Lower lobe of right lung (tissue), 2 donors: ENCODE measurements at regions not wholly inside any gene's neighbourhood (a gene's known extent, or its start where the extent isn't known, plus 50 kb on each side); places are given as distances from the start of the nearest gene placed in this dataset.

ENCODE experiments used
- ATAC-seq, 2 donors: fragments of 200-7000 bp; cut with Tn5 transposase; one replicate each; pipeline ENCODE4 v1.9.1; 2020 to 2022; ENCODE audit warnings: mild to moderate bottlenecking in 2 of 2, moderate library complexity in 2 of 2
- DNase-seq: peaks from one replicate; pipeline ENCODE4 v3.0.0-alpha.2; 2020
- H3K27ac ChIP-seq: fragments of 200-600 bp; one replicate; pipeline ENCODE4 v1.8.0; 2022
- H3K27me3 ChIP-seq: fragments of 200-600 bp; one replicate; pipeline ENCODE4 v1.8.0; 2022; ENCODE audit warnings: low read depth
- H3K36me3 ChIP-seq: fragments of 200-600 bp; one replicate; pipeline ENCODE4 v1.8.0; 2022; ENCODE audit warnings: mild to moderate bottlenecking
- H3K4me1 ChIP-seq: fragments of 200-600 bp; one replicate; pipeline ENCODE4 v1.8.0; 2022
- H3K4me3 ChIP-seq: fragments of 200-600 bp; one replicate; pipeline ENCODE4 v1.8.0; 2022; ENCODE audit warnings: mild to moderate bottlenecking
- H3K9me3 ChIP-seq: fragments of 200-600 bp; one replicate; pipeline ENCODE4 v1.8.0; 2022
- intact Hi-C: fragments of 100-400 bp; cut with DNase I; formaldehyde crosslinking; loops from one replicate; pipeline ENCODE4 v1.11.0; 2022
- TF ChIP-seq, protein P1 (sequence below): fragments of 200-600 bp; IDR thresholded peaks from one replicate; pipeline ENCODE4 v1.8.0; 2022; ENCODE audit warnings: antibody characterized with exemption, mild to moderate bottlenecking
- donor health status: DM: no; HTN: yes; CAD: no; lungs with severe emphysema.

DNA sequence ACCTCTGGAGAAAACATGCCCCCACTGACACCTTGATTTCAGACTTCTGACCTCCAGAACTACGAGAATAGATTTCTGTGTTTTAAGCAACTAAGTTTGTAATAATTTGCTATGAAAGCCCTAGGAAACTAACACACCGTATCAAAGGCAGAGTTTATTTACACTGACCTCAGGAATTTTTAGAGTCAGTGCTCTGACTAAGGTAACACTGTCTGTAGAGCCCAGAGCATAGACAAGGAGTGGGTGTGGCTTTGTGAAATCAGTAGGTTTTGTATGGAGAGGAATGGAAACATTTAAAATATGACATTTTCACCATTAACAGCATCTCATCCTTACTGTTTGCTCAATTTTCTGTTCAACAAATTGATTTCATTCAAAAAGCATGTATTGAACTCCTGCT is 764.4 kb upstream of the PCDH10 start:
- Histone ChIP-seq H3K36me3 (no peaks in the 10 kb centered on the region), H3K4me3 (no peak overlapping the region), H3K4me1 (no peaks in the 10 kb centered on the region), H3K27ac (no peak overlapping the region), H3K9me3 (no peaks in the 10 kb centered on the region), H3K27me3 (no peaks in the 10 kb centered on the region)
- DNase-seq (no peak), ATAC-seq (no peak)
- TF ChIP-seq, protein P1, sequence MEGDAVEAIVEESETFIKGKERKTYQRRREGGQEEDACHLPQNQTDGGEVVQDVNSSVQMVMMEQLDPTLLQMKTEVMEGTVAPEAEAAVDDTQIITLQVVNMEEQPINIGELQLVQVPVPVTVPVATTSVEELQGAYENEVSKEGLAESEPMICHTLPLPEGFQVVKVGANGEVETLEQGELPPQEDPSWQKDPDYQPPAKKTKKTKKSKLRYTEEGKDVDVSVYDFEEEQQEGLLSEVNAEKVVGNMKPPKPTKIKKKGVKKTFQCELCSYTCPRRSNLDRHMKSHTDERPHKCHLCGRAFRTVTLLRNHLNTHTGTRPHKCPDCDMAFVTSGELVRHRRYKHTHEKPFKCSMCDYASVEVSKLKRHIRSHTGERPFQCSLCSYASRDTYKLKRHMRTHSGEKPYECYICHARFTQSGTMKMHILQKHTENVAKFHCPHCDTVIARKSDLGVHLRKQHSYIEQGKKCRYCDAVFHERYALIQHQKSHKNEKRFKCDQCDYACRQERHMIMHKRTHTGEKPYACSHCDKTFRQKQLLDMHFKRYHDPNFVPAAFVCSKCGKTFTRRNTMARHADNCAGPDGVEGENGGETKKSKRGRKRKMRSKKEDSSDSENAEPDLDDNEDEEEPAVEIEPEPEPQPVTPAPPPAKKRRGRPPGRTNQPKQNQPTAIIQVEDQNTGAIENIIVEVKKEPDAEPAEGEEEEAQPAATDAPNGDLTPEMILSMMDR: no peak
- intact Hi-C loops: no loop called here

DNA sequence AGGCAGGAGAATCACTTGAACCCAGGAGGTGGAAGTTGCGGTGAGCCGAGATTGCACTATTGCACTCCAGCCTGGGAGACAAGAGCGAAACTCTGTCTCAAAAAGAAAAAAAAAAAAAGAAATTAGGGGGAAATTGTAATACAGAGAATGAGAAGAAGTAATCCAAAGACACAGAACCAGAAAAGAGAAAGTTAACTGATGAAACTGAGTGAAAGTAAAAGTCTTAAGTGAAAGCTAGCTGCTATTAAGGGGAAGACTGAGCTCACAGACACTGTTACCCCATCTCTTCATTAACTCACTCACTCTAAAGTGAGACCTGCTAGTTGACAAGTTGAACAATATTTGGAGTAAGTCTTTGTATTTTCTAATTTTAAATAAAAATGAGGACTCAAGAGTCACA is 763.0 kb upstream of the PCDH10 start:
- TF ChIP-seq, protein P1: no peak
- Histone ChIP-seq H3K4me1 (no peaks in the 10 kb centered on the region), H3K36me3 (no peaks in the 10 kb centered on the region), H3K27ac (no peak overlapping the region), H3K27me3 (no peaks in the 10 kb centered on the region), H3K9me3 (no peaks in the 10 kb centered on the region), H3K4me3 (no peak overlapping the region)
- DNase-seq (no peak), ATAC-seq (no peak)
- intact Hi-C loops: no loop called here

DNA sequence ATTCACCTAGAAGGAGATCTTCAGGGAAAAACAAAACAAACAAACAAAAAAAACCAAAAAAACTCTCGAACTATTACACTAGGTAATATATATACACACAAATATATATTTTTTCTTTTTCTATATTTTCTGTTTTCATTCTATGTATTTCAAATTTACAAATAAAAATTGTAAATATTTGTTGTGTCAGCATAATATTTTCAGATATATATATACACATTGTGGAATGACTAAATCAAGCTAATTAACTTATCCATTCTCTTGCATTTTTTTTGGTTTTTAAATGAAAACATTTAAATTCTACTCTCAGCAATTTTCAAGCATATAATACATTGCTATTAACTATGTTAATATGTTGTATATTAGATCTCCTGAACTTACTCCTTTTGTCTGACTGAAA is 762.0 kb upstream of the PCDH10 start:
- H3K27ac ChIP-seq: no peak overlapping the region
- TF ChIP-seq, protein P1: no peak
- no peak for ATAC-seq
- H3K36me3 ChIP-seq: no peaks in the 10 kb centered on the region
- no peak for DNase-seq
- no peak overlapping the region for H3K4me3 ChIP-seq
- intact Hi-C loops: no loop called here
- H3K27me3 ChIP-seq: no peaks in the 10 kb centered on the region
- H3K9me3 ChIP-seq: no peaks in the 10 kb centered on the region
- H3K4me1 ChIP-seq: no peaks in the 10 kb centered on the region

DNA sequence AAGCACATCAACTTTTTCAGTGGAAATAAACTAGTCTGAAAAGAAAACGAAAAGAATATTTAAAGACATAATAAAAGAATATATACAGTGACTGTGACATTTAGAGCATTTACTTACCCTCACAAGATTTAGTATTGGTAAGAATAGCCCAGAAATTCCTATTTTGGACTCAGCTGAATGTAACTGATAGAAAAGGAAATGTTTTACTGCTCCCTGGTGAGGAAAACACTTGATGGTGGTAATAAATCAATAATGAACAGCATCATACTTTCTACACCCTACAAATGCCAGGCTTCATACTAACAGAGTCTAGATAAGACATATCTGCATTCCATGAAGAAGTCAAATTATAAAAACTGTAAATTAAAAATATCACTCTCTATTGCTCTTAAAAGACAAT is 753.5 kb upstream of the PCDH10 start:
- TF ChIP-seq, protein P1: no peak
- DNase-seq (no peak), ATAC-seq (no peak)
- no peaks in the 10 kb centered on the region for H3K27me3 ChIP-seq
- intact Hi-C loops: no loop called here
- H3K4me1 ChIP-seq: no peaks in the 10 kb centered on the region
- H3K4me3 ChIP-seq: no peak overlapping the region
- no peak overlapping the region for H3K27ac ChIP-seq
- H3K36me3 ChIP-seq: no peaks in the 10 kb centered on the region
- H3K9me3 ChIP-seq: no peaks in the 10 kb centered on the region

DNA sequence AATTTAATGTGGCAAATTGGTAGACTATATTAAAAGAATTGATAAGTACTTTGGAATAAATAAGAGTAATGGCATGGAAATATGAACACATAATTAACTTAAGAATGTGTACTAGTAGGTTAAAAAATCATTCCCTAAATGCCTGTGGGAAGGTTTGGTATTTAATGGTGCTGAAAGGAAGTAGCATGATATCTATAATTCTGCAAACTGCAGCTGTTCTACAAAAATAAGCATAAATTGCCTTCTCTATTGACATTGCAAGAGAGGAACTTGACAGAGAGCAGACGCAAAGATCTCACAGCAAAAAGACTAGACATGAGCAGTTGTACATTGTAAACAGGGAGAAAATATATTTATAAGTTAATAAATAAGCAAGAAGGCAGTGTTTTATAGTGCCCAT is 752.5 kb upstream of the PCDH10 start:
- no peak for ATAC-seq
- no peak for DNase-seq
- TF ChIP-seq, protein P1: no peak
- Histone ChIP-seq H3K4me3 (no peak overlapping the region), H3K9me3 (no peaks in the 10 kb centered on the region), H3K27ac (no peak overlapping the region), H3K27me3 (no peaks in the 10 kb centered on the region), H3K36me3 (no peaks in the 10 kb centered on the region), H3K4me1 (no peaks in the 10 kb centered on the region)
- intact Hi-C loops: no loop called here

DNA sequence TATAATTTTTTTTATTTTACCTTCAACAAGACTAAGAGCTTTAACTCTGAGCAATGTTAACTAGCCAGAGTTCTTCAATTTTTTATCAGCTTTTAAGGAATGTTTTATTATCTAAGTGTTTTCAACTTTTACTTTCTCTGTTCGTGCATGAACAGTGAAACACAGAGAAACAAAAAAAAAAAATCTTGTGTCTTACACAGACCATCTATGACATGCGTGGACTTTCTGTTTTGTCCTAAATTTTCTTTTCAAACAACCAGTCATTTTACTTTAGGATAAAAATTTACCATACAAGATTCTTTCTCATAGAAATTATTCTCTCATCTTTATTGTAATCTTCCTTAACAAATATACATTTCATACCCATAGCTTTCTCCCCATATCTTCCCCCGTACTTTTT is 731.9 kb upstream of the PCDH10 start:
- DNase-seq: no peak
- Histone ChIP-seq H3K27me3 (no peaks in the 10 kb centered on the region), H3K27ac (no peak overlapping the region), H3K36me3 (no peaks in the 10 kb centered on the region), H3K4me3 (no peak overlapping the region), H3K9me3 (no peaks in the 10 kb centered on the region), H3K4me1 (no peaks in the 10 kb centered on the region)
- no peak for ATAC-seq
- intact Hi-C loops: no loop called here
- TF ChIP-seq, protein P1: no peak
